Mesendoderm (in vitro differentiated cells): ENCODE measurements at regions not wholly inside any gene's neighbourhood (a gene's known extent, or its start where the extent isn't known, plus 50 kb on each side); places are given as distances from the start of the nearest gene placed in this dataset.
A peak's percentile ranks its signal among the peaks of the same experiment; 100 is the strongest.

ENCODE experiments used
- DNase-seq: peaks from one replicate; pipeline ENCODE4 v3.0.0; 2013
- H2AK5ac ChIP-seq: 2 replicates; pipeline ENCODE4 v1.6.1; 2013; ENCODE audit warnings: low read length, inconsistent platforms
- H2BK120ac ChIP-seq: 2 replicates; pipeline ENCODE4 v1.6.1; 2013; ENCODE audit warnings: low read depth, mild to moderate bottlenecking, low read length, moderate library complexity, mixed read lengths
- H2BK15ac ChIP-seq: replicated peaks from 2 replicates; pipeline ENCODE4 v1.6.1; 2013; ENCODE audit warnings: low read depth, mild to moderate bottlenecking, moderate library complexity
- H2BK5ac ChIP-seq: 2 replicates; pipeline ENCODE4 v1.6.1; 2013; ENCODE audit warnings: low read length, inconsistent platforms
- H3K18ac ChIP-seq: 2 replicates; pipeline ENCODE4 v1.6.1; 2013; ENCODE audit warnings: mild to moderate bottlenecking, low read length, mixed read lengths
- H3K23ac ChIP-seq: one replicate; pipeline ENCODE4 v1.6.1; 2013; ENCODE audit warnings: low read length
- H3K27ac ChIP-seq: 2 replicates; pipeline ENCODE4 v1.5.1; 2013; ENCODE audit warnings: low read depth, mild to moderate bottlenecking, inconsistent platforms, low read length, moderate library complexity
- H3K27me3 ChIP-seq: 2 replicates; pipeline ENCODE4 v1.6.1; 2013; ENCODE audit warnings: low read length, control low read depth, mild to moderate bottlenecking, inconsistent platforms; ENCODE audit not compliant: insufficient read depth, poor library complexity
- H3K36me3 ChIP-seq: 2 replicates; pipeline ENCODE4 v1.6.1; 2013; ENCODE audit warnings: low read length, inconsistent platforms; ENCODE audit not compliant: control insufficient read depth, insufficient read depth
- H3K4ac ChIP-seq: one replicate; pipeline ENCODE4 v1.6.1; 2013; ENCODE audit warnings: low read depth, mild to moderate bottlenecking, low read length, moderate library complexity
- H3K4me1 ChIP-seq: 2 replicates; pipeline ENCODE4 v1.6.1; 2013; ENCODE audit warnings: low read depth, low read length, inconsistent platforms; ENCODE audit not compliant: control insufficient read depth
- H3K4me2 ChIP-seq: 2 replicates; pipeline ENCODE4 v1.6.1; 2013; ENCODE audit warnings: low read length
- H3K4me3 ChIP-seq: 2 replicates; pipeline ENCODE4 v1.5.1; 2013; ENCODE audit warnings: mild to moderate bottlenecking, low read length
- H3K56ac ChIP-seq: one replicate; pipeline ENCODE4 v1.6.1; 2013; ENCODE audit warnings: low read length
- H3K79me1 ChIP-seq: 2 replicates; pipeline ENCODE4 v1.6.1; 2013; ENCODE audit warnings: low read length, inconsistent platforms
- H3K79me2 ChIP-seq: 2 replicates; pipeline ENCODE4 v1.6.1; 2013; ENCODE audit warnings: mild to moderate bottlenecking, low read length; ENCODE audit not compliant: control insufficient read depth, insufficient read depth
- H3K9ac ChIP-seq: 2 replicates; pipeline ENCODE4 v1.6.1; 2013; ENCODE audit warnings: low read length, inconsistent platforms
- H4K5ac ChIP-seq: one replicate; pipeline ENCODE4 v1.6.1; 2013; ENCODE audit warnings: low read length
- H4K8ac ChIP-seq: one replicate; pipeline ENCODE4 v1.6.1; 2013; ENCODE audit warnings: low read depth, mild to moderate bottlenecking, control low read depth, low read length, moderate library complexity
- WGBS: extraction: QIAGEN DNeasy Blood & Tissue Kit; methylation state at CpG from one replicate; pipeline ENCODE4 v1.1.7; 2013; ENCODE audit warnings: low lambda C conversion rate, missing lambda C conversion rate; ENCODE audit not compliant: insufficient coverage; ENCODE audit errors: extremely low coverage; 5-methylcytosine and 5-hydroxymethylcytosine counted together

DNA sequence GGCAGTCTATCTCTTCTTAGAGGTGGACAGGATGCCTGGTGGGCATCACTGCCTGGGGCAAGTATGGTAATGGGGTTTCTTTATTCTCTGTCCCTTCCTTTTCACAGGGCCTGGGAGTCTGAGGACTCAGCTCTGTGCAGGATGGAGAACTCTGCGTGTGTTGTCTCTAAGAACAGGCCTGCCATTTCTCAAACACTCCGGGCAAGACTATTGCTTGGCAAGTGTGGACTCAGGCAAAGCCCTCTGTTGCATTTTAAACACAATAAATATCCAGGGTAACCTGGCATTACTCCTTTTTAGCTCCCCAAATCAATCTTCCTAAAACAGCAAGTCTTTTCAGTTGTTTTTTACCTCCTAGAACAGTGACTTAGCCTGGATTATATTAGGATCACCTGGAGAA, 185.1 kb upstream of the ROPN1 start:
- Histone ChIP-seq H3K18ac (no peak overlapping the region), H3K9ac (no peak overlapping the region), H2AK5ac (no peak overlapping the region), H3K4me2 (no peak overlapping the region), H2BK15ac (no peak overlapping the region), H3K27me3 (no peaks in the 10 kb centered on the region), H3K27ac (no peak overlapping the region), H3K4me3 (no peak overlapping the region), H4K8ac (no peak overlapping the region), H3K4me1 (no peaks in the 10 kb centered on the region), H3K36me3 (no peaks in the 10 kb centered on the region), H3K56ac (no peak overlapping the region), H3K4ac (no peak overlapping the region), H2BK120ac (no peak overlapping the region), H3K79me2 (no peaks in the 10 kb centered on the region), H3K79me1 (no peaks in the 10 kb centered on the region), H4K5ac (no peak overlapping the region), H3K23ac (no peak overlapping the region), H2BK5ac (no peak overlapping the region)
- peak; percentile 4 for DNase-seq
- no CpG with 5 or more reads among the region's 2 CpGs for WGBS

GRCh38 chr3:124178531-124178930, 186.6 kb upstream of the ROPN1 start:
- Histone ChIP-seq H3K27me3 (no peaks in the 10 kb centered on the region), H3K9ac (no peak overlapping the region), H3K4me2 (no peak overlapping the region), H3K4ac (no peak overlapping the region), H2AK5ac (no peak overlapping the region), H3K23ac (no peak overlapping the region), H3K4me1 (no peaks in the 10 kb centered on the region), H2BK15ac (no peak overlapping the region), H3K27ac (no peak overlapping the region), H3K18ac (no peak overlapping the region), H3K4me3 (no peak overlapping the region), H4K5ac (no peak overlapping the region), H3K79me1 (no peaks in the 10 kb centered on the region), H2BK120ac (no peak overlapping the region), H3K36me3 (no peaks in the 10 kb centered on the region), H3K56ac (no peak overlapping the region), H2BK5ac (no peak overlapping the region), H3K79me2 (no peaks in the 10 kb centered on the region), H4K8ac (no peak overlapping the region)
- no CpG with 5 or more reads among the region's 3 CpGs for WGBS
- DNase-seq, result no peak

GRCh38 chr3:124200407-124200806, 208.5 kb upstream of the ROPN1 start:
- Histone ChIP-seq H4K5ac (no peak overlapping the region), H2BK5ac (no peak overlapping the region), H3K4me3 (no peak overlapping the region), H3K4me1 (peaks cover 3% of the 10 kb centered on the region), H4K8ac (no peak overlapping the region), H3K79me1 (no peaks in the 10 kb centered on the region), H2BK15ac (no peak overlapping the region), H3K79me2 (no peaks in the 10 kb centered on the region), H3K36me3 (no peaks in the 10 kb centered on the region), H3K27ac (no peak overlapping the region), H2AK5ac (no peak overlapping the region), H3K9ac (no peak overlapping the region), H2BK120ac (no peak overlapping the region), H3K56ac (no peak overlapping the region), H3K18ac (peak overlapping the region; percentile 43), H3K4me2 (no peak overlapping the region), H3K27me3 (no peaks in the 10 kb centered on the region), H3K4ac (no peak overlapping the region), H3K23ac (no peak overlapping the region)
- WGBS, result no CpG with 5 or more reads among the region's 2 CpGs
- peak; percentile 23 for DNase-seq

GRCh38 chr3:124201226-124201625, 209.3 kb upstream of the ROPN1 start:
- WGBS, result no CpG with 5 or more reads among the region's 3 CpGs
- Histone ChIP-seq H3K79me2 (no peaks in the 10 kb centered on the region), H3K9ac (no peak overlapping the region), H2BK120ac (no peak overlapping the region), H3K27me3 (no peaks in the 10 kb centered on the region), H3K23ac (no peak overlapping the region), H3K4me1 (peaks cover 3% of the 10 kb centered on the region), H3K36me3 (no peaks in the 10 kb centered on the region), H3K79me1 (no peaks in the 10 kb centered on the region), H3K18ac (no peak overlapping the region), H2BK5ac (no peak overlapping the region), H2BK15ac (no peak overlapping the region), H3K4me3 (no peak overlapping the region), H4K8ac (no peak overlapping the region), H4K5ac (no peak overlapping the region), H3K27ac (no peak overlapping the region), H3K4ac (no peak overlapping the region), H2AK5ac (peak overlapping the region; percentile 91), H3K56ac (no peak overlapping the region), H3K4me2 (no peak overlapping the region)
- DNase-seq, result no peak

GRCh38 chr3:124201786-124202185, 209.9 kb upstream of the ROPN1 start:
- Histone ChIP-seq H3K27ac (no peak overlapping the region), H3K4me2 (no peak overlapping the region), H2AK5ac (no peak overlapping the region), H4K5ac (no peak overlapping the region), H3K18ac (no peak overlapping the region), H3K9ac (no peak overlapping the region), H3K27me3 (no peaks in the 10 kb centered on the region), H2BK15ac (no peak overlapping the region), H3K4me3 (no peak overlapping the region), H2BK120ac (no peak overlapping the region), H3K4me1 (peaks cover 3% of the 10 kb centered on the region), H3K4ac (no peak overlapping the region), H2BK5ac (no peak overlapping the region), H4K8ac (no peak overlapping the region), H3K79me1 (no peaks in the 10 kb centered on the region), H3K36me3 (no peaks in the 10 kb centered on the region), H3K79me2 (no peaks in the 10 kb centered on the region), H3K56ac (no peak overlapping the region), H3K23ac (no peak overlapping the region)
- DNase-seq, result no peak
- WGBS, result no CpG with 5 or more reads among the region's 2 CpGs

GRCh38 chr3:124202754-124203153, 210.8 kb upstream of the ROPN1 start:
- no peak overlapping the region for H3K4me3 ChIP-seq
- no peak for DNase-seq
- H3K79me1 ChIP-seq, result no peaks in the 10 kb centered on the region
- no peak overlapping the region for H4K5ac ChIP-seq
- no peaks in the 10 kb centered on the region for H3K36me3 ChIP-seq
- no peak overlapping the region for H3K27ac ChIP-seq
- H3K23ac ChIP-seq, result peak overlapping the region; percentile 48
- WGBS, result no CpG with 5 or more reads among the region's 4 CpGs
- H3K4ac ChIP-seq, result no peak overlapping the region
- no peak overlapping the region for H2BK5ac ChIP-seq
- H3K18ac ChIP-seq, result no peak overlapping the region
- no peak overlapping the region for H2BK120ac ChIP-seq
- H3K27me3 ChIP-seq, result no peaks in the 10 kb centered on the region
- no peak overlapping the region for H2BK15ac ChIP-seq
- no peak overlapping the region for H3K9ac ChIP-seq
- H3K56ac ChIP-seq, result peak overlapping the region; percentile 30
- no peak overlapping the region for H3K4me2 ChIP-seq
- H3K4me1 ChIP-seq, result peaks cover 3% of the 10 kb centered on the region
- H3K79me2 ChIP-seq, result no peaks in the 10 kb centered on the region
- H4K8ac ChIP-seq, result no peak overlapping the region
- no peak overlapping the region for H2AK5ac ChIP-seq
